ENCODE measurements at regions not wholly inside any gene's neighbourhood (a gene's known extent, or its start where the extent isn't known, plus 50 kb on each side); places are given as distances from the start of the nearest gene placed in this dataset.

GRCh38 chr18:6504605-6505497 is 90.1 kb upstream of the L3MBTL4 start:
- H3K36me3 ChIP-seq (ENCODE audit: control insufficient read depth, insufficient read depth, low read length), result no peaks in the 10 kb centered on the region
- H3K27me3 ChIP-seq (replicated peaks; ENCODE audit: control insufficient read depth, insufficient read depth, low read length), result no peaks in the 10 kb centered on the region
- H3K4me3 ChIP-seq (replicated peaks; ENCODE audit: low read depth, low read length), result no peak overlapping the region
- no peak for DNase-seq (ENCODE audit: extremely low read depth, insufficient read length)
- no peak for TF ChIP-seq CTCF (IDR thresholded peaks at IDR 0.05; ENCODE audit: insufficient read depth, low read length, poor library complexity, severe bottlenecking)

- DNase-seq (ENCODE audit: extremely low read depth, insufficient read length), result no peak
- no peaks in the 10 kb centered on the region for H3K36me3 ChIP-seq (ENCODE audit: control insufficient read depth, insufficient read depth, low read length)
- no peak for TF ChIP-seq CTCF (IDR thresholded peaks at IDR 0.05; ENCODE audit: insufficient read depth, low read length, poor library complexity, severe bottlenecking)
- no peaks in the 10 kb centered on the region for H3K27me3 ChIP-seq (replicated peaks; ENCODE audit: control insufficient read depth, insufficient read depth, low read length)
- no peak overlapping the region for H3K4me3 ChIP-seq (replicated peaks; ENCODE audit: low read depth, low read length)
Observed at GRCh38 chr18:6505498-6505875, 90.8 kb upstream of the L3MBTL4 start.

- TF ChIP-seq CTCF (IDR thresholded peaks at IDR 0.05; ENCODE audit: insufficient read depth, low read length, poor library complexity, severe bottlenecking), result no peak
- DNase-seq (ENCODE audit: extremely low read depth, insufficient read length), result no peak
- Histone ChIP-seq H3K4me3 (replicated peaks; ENCODE audit: low read depth, low read length) (no peak overlapping the region), H3K27me3 (replicated peaks; ENCODE audit: control insufficient read depth, insufficient read depth, low read length) (no peaks in the 10 kb centered on the region), H3K36me3 (ENCODE audit: control insufficient read depth, insufficient read depth, low read length) (no peaks in the 10 kb centered on the region)
Observed at GRCh38 chr18:6509417-6509816, 94.7 kb upstream of the L3MBTL4 start.

- Histone ChIP-seq H3K36me3 (ENCODE audit: control insufficient read depth, insufficient read depth, low read length) (no peaks in the 10 kb centered on the region), H3K27me3 (replicated peaks; ENCODE audit: control insufficient read depth, insufficient read depth, low read length) (no peaks in the 10 kb centered on the region), H3K4me3 (replicated peaks; ENCODE audit: low read depth, low read length) (no peak overlapping the region)
- peak; percentile 4 for DNase-seq (ENCODE audit: extremely low read depth, insufficient read length)
- TF ChIP-seq CTCF (IDR thresholded peaks at IDR 0.05; ENCODE audit: insufficient read depth, low read length, poor library complexity, severe bottlenecking), result no peak
Observed at GRCh38 chr18:6509832-6510231, 95.1 kb upstream of the L3MBTL4 start.

- Histone ChIP-seq H3K4me3 (replicated peaks; ENCODE audit: low read depth, low read length) (no peak overlapping the region), H3K27me3 (replicated peaks; ENCODE audit: control insufficient read depth, insufficient read depth, low read length) (peaks cover 2% of the 10 kb centered on the region; the same call in 1 of the 2 replicates), H3K36me3 (ENCODE audit: control insufficient read depth, insufficient read depth, low read length) (no peaks in the 10 kb centered on the region)
- DNase-seq (ENCODE audit: extremely low read depth, insufficient read length), result no peak
- no peak for TF ChIP-seq CTCF (IDR thresholded peaks at IDR 0.05; ENCODE audit: insufficient read depth, low read length, poor library complexity, severe bottlenecking)
Observed at GRCh38 chr18:6520901-6521300, 106.2 kb upstream of the L3MBTL4 start.

Data from GM06990 (cell line).